BJ (cell line): ENCODE measurements at regions not wholly inside any gene's neighbourhood (a gene's known extent, or its start where the extent isn't known, plus 50 kb on each side); places are given as distances from the start of the nearest gene placed in this dataset.

Experiments used
- CTCF ChIA-PET: fragments of 350-600 bp; formaldehyde crosslinking; extraction: SDS; loops from one replicate; lab custom pipeline; 2021; ENCODE audit warnings: antibody characterized with exemption, inconsistent platforms; lab: Yijun Ruan, JAX
- POLR2A ChIA-PET: fragments of 300-600 bp; sonication (Branson Sonifier 250); formaldehyde crosslinking; extraction: SDS; loops from one replicate; lab custom pipeline; 2021; ENCODE audit warnings: antibody characterized with exemption; lab: Charles Lee
- DNase-seq: peaks from one replicate; pipeline ENCODE4 v3.0.0-alpha.2; 2011; ENCODE audit warnings: low read depth
- H3K27me3 ChIP-seq: 2 replicates; pipeline ENCODE4 v1.6.0; 2011; ENCODE audit warnings: low read length; ENCODE audit not compliant: control insufficient read depth, insufficient read depth
- H3K36me3 ChIP-seq: 2 replicates; pipeline ENCODE4 v1.5.1; 2011; ENCODE audit warnings: low read length; ENCODE audit not compliant: control insufficient read depth, insufficient read depth
- H3K4me3 ChIP-seq: 2 replicates; pipeline ENCODE4 v1.5.1; 2011; ENCODE audit warnings: low read depth, mild to moderate bottlenecking, control low read depth, low read length
- TF ChIP-seq, protein P1 (sequence below): IDR thresholded peaks from 2 replicates; pipeline ENCODE4 v1.5.1; 2011; ENCODE audit warnings: low read depth, mild to moderate bottlenecking, control low read depth, inconsistent platforms, low read length, moderate library complexity; ENCODE audit not compliant: insufficient read depth

DNA sequence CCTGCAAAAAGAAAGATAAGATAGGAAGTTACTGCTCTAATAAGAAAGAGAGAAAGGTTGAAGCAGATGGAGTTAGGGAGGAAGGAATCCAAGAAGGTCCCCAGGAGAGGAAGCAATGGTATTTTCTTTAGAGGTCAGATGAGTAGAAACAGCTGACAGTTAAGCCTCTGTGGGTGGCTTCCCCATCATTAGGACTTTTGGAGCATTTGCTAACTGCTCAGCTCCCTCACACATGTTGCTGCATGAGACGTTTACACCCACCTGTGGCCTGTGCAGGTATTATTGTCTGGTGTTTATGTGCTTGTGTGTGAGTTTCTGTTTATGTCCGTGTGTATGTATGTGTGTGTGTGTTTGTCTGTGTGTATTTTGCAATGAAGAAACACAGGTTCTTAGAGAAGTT lies 346.8 kb downstream of the RAB28 start:
- TF ChIP-seq, protein P1, sequence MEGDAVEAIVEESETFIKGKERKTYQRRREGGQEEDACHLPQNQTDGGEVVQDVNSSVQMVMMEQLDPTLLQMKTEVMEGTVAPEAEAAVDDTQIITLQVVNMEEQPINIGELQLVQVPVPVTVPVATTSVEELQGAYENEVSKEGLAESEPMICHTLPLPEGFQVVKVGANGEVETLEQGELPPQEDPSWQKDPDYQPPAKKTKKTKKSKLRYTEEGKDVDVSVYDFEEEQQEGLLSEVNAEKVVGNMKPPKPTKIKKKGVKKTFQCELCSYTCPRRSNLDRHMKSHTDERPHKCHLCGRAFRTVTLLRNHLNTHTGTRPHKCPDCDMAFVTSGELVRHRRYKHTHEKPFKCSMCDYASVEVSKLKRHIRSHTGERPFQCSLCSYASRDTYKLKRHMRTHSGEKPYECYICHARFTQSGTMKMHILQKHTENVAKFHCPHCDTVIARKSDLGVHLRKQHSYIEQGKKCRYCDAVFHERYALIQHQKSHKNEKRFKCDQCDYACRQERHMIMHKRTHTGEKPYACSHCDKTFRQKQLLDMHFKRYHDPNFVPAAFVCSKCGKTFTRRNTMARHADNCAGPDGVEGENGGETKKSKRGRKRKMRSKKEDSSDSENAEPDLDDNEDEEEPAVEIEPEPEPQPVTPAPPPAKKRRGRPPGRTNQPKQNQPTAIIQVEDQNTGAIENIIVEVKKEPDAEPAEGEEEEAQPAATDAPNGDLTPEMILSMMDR: no peak
- ChIA-PET POLR2A (no interaction called here), CTCF (no interaction called here)
- no peaks in the 10 kb centered on the region for H3K27me3 ChIP-seq
- no peaks in the 10 kb centered on the region for H3K36me3 ChIP-seq
- H3K4me3 ChIP-seq: no peak overlapping the region
- DNase-seq: no peak

DNA sequence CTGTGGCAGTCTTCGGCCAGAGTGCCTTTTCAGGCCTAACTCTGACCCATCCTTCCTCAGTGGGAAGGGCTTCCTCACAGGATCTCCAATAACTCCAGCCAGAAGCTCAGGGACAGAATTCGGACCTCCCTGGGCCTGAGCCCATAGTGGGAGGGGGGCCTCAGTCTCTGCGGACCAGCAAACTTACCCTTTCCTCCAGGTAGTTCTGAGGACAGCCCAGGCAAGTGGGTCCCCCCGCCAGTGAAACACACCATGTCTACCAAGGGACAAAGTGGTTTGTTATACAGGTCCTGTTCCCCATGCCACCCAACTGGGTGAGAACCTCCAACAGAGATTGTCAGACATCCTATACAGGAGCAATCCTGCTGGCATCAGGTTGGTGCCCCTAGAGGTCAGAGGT lies 350.4 kb downstream of the RAB28 start:
- POLR2A ChIA-PET: no interaction called here
- H3K4me3 ChIP-seq: no peak overlapping the region
- CTCF ChIA-PET: no interaction called here
- no peaks in the 10 kb centered on the region for H3K27me3 ChIP-seq
- no peak for DNase-seq
- TF ChIP-seq, protein P1: no peak
- no peaks in the 10 kb centered on the region for H3K36me3 ChIP-seq

DNA sequence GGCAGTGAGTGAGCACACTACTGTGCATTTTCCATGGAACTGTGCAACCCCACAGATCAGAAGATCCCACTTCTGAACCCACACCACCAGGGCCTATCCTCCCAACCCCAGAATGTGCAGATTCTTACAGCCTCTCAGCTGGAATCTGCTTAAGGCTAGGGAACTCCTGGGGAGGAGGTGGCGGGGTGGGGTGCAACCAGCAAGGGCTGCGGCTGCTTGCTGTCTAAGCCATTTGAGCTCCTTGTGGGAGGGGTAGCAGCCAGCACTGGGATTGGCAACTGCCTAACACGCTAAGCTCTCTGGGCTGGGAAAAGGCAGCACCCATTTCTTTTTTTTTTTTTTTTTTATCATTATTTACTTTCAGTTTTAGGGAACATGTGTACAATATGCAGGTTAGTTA lies 353.3 kb downstream of the RAB28 start:
- Histone ChIP-seq H3K36me3 (no peaks in the 10 kb centered on the region), H3K27me3 (no peaks in the 10 kb centered on the region), H3K4me3 (no peak overlapping the region)
- CTCF ChIA-PET: no interaction called here
- POLR2A ChIA-PET: no interaction called here
- TF ChIP-seq, protein P1: no peak
- DNase-seq: no peak

DNA sequence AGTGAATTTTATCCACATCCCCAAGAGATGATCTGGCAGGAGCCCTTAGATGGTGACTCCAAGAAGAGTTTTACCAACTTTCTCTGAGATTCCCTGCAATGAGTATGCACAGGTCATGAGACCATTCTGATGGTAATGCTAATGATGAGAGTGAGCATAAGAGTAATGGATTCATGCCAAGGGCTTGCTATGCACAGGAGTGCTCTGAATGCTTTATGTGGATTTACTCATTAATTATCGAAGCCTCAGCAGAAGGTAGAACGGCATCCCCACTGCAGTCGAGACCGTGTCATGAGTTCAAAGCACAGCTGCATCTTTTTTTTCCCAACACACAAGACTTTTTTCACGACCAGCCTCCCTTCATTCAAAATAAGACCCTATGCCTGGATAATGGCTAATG lies 355.0 kb downstream of the RAB28 start:
- TF ChIP-seq, protein P1: no peak
- Histone ChIP-seq H3K4me3 (no peak overlapping the region), H3K27me3 (no peaks in the 10 kb centered on the region), H3K36me3 (no peaks in the 10 kb centered on the region)
- ChIA-PET POLR2A (no interaction called here), CTCF (no interaction called here)
- no peak for DNase-seq

DNA sequence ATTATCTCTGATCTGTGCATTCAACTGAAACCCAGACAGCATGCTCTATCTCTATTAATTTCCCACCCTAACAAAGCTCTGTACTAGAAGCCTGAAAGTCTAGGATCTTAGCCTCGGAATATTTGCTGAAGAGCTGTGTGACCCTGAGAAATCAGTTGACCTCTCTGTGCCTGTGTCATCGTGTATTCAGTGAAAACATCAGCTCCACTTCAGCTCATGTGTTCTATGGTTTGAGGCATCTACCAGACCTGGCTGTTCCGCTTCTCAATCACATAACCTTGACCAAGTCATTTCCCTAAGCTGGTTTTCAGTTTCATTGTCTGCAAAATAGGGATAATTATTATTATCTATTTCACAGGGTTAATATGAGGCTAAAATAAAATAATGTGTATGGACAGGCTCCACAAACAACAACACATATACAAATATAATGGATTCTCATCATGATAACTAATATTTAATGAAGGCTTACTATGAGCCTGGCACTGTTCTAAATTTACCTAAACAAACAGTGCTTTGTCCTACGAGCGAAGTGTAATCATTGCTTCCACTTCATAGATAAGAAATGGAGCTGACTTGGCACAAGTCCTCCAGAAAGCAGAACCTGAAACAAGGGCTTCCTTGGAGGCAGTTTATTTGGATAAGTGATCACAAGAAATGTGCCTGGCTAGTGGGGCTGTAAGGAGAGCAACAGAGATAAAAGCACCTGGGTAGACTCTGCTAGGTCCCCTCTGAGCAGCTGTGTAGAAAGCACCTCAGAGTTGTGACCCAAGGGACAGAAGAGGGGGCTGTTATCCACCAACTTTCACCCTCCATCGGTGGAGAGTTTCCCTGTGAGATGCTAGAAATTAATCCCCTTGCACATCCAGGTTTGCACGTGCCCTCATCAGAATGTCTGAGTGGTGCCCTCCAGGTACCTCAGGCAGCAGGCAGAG lies 356.9 kb downstream of the RAB28 start:
- TF ChIP-seq, protein P1: no peak
- Histone ChIP-seq H3K4me3 (no peak overlapping the region), H3K27me3 (no peaks in the 10 kb centered on the region), H3K36me3 (no peaks in the 10 kb centered on the region)
- POLR2A ChIA-PET: no interaction called here
- no peak for DNase-seq
- CTCF ChIA-PET: no interaction called here
